Activated CD4-positive, alpha-beta T cell treated with anti-CD3 and anti-CD28 coated beads, Interleukin-2, Interleukin-6, amounts not matched to agents 100 ng/mL and 50 ng/mL, durations not matched to agents 16 hours and 8 hours (primary cell): ENCODE measurements at regions not wholly inside any gene's neighbourhood (a gene's known extent, or its start where the extent isn't known, plus 50 kb on each side); places are given as distances from the start of the nearest gene placed in this dataset.

Experiments
- DNase-seq: peaks from one replicate; pipeline ENCODE4 v3.0.0-alpha.2; 2020

DNA sequence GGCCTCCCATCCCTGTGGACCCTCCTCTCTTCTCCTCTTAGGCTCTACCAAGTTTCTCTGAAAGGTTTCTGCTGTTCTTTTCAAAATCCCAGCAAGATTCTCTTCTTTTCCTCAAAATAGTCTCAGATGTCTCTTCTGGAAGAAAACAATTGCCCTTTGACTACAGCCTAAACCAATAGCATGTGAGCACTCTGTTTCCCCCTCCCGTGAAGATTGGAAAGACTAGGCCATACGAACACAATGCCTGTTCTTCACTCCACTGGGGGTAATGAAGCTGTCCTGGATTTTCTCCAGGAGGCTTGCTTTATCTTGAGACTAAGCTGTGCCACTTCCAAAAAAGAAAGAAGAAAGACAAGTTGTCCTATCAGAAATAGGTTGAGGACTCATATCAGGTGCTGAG is 178.7 kb upstream of the MCTP2 start:
- DNase-seq: no peak

DNA sequence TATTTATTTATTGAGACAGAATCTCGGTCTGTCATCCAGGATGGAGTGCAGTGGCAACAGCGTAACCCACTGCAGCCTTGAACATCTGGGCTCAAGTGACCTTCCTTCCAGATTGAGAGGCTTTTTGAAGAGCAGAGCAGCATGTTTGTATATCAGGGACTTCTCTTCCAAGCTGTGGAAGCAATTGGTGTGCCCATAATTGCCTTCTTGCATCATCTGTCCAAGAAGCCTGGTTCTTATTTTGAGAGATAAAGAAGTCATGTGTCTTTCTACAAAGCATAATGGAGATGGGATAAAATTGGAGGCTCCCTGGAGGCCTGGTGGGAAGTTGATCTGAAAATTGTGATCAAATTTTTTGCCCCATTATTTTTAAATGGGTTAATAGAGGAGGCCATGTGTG is 183.8 kb upstream of the MCTP2 start:
- no peak for DNase-seq

DNA sequence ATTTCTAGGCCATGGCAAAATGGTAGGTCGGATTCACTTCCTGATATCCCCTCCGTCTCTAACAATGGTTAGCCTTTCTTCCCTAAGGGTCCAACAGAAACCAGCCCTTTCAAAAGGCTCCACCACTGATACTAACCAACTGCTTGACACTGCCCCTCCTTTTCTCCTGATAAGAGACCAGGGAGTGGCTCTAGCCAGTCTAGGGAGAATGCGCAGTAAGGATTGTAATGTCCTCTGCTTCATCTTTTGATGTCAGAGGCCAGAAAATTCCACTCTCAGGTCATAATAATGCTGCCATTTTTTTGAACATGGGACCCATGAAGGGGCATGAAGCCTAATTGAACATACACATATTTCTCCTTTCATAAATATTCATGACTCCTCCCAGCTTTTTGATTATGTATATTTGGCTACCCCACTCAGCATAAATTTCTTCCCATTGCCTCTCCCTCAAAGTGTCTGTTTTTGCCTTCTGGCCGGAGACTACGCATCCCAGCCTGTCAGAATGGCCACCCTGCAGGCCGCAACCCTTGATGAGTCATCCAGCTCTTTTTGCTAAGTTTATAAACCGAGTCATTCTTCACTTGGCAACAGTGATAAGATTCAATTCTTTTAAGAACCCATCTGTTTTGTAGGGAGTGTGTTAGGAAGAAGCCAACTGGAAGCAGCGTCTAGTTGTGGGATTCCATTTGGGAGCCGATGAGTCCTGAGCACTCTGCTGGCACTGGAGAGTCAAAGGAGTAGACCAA is 189.0 kb upstream of the MCTP2 start:
- no peak for DNase-seq

DNA sequence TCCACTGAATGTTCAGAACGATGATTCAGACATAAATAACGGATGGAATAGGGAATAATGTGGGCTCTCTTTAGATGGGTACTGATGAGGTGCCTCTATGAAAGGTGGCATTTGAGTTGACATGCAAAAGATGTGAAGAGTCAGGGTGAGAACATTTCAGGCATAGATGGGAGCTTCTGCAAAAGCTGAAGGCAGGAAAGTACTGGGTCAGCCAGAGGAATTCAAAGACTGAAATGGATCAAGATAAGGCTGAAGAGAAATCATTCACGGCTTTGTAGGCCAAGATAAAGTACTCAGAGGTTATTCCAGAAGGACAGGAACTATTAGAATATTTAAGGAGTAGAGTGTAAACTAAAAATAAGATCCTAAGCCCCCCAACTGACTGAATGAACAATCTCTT is 189.6 kb upstream of the MCTP2 start:
- DNase-seq: no peak

DNA sequence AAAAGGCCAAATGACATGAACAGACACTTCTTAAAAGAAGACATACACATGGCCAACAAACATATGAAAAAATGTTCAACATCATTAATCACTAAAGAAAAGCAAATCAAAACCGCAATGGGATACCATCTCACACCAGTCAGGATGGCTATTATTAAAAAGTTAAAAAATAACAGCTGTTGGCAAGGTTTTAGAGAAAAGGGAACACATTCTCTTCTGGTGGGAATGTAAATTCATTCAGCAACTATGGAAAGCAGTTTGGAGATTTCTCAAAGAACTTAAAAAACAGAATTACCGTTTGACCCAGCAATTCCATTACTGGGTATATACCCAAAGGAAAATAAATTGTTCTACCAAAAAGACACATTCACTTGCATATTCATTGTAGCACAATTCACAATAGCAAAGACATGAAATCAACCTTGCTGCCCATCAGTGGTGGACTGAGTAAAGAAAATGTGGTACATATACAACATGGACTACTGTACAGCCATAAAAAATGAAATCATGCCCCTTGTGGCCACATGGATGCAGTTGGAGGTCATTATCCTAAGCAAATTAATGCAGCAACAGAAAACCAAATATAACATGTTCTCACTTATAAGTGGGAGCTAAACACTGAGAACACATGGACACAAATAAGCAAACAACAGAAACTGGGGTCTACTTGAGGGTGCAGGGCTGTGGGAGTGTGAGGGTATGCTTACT is 190.7 kb upstream of the MCTP2 start:
- no peak for DNase-seq

DNA sequence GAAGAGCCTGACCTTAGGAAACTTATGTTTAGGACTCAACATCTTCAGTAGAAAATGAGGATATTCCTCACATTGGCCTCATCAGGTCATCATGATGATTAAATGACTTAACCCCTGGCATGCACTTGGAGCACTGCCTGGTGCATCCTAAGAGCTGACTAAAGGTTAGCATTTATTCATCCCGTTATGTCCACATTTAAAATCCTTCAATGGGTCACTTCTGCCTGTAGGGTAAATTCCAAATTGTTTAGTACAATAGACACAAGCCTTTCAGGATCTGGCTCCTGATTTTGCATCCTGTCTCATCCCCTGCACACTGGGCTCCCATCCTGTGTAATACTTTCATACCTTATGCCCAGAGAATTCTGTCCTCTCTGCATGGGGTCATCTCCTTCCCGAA is 195.2 kb upstream of the MCTP2 start:
- no peak for DNase-seq

DNA sequence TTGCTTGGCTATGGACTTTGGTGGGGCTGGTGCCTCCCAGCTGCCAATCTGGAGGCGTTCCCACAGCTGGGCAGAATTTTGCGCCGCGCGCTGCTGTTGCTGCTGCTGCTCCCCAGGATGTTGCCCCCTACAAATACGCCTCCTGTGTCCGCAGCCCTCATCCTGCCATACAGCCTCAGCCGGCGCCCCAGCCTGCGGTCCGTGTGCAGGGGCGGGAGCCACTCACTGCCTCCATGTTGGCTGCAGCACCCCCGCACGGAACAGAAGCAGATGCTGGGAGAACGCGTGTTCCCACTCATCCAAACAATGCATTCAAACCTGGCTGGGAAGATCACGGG is 197.7 kb upstream of the MCTP2 start:
- no peak for DNase-seq

DNA sequence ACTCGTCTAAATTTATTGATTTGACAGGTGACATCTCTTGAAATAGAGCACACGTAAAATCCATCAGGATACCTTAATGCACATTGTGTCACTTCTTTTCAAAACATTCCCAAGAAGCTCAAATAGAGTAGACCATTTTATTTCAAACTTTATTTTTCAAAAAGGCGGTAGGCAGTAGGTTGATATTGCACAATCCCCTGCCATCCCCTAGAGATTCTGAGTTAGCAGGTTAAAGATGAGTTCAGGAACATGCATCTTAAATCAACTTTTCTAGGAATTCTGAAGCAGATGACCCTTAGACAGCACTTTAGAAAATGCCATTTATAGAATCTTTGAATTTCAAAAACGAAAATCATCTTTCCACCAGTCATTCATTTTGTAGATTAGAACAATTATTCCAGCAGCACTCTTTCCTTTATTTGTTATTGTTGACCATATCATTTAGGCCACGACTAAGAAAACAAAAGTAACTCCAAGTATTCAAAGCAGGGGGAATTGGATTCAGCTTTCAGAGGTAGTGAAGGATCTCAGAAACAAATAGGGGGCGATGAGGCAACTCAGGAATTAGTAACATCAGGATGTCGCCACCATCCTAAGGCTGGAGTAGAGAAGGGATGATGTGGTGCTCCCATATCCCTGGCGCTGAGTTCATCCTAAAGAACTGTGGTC is 198.2 kb upstream of the MCTP2 start:
- DNase-seq: no peak

DNA sequence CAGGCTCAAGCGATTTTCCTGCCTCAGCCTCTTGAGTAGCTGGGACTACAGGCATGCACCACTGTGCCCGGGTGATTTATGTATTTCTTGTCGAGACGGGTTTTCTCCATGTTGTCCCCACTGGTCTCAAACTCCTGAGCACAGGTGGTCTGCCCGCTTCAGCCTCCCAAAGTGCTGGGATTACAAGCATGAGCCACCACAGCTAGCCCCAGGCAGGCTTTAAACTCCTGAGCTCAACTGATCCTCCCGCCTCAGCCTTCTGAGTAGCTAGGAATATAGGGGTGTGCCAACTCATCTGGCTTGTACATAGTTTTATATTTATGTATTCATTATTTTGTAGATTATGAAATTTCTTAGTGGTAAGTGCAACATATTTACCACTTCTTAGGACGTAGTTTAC is 198.8 kb upstream of the MCTP2 start:
- DNase-seq: no peak

DNA sequence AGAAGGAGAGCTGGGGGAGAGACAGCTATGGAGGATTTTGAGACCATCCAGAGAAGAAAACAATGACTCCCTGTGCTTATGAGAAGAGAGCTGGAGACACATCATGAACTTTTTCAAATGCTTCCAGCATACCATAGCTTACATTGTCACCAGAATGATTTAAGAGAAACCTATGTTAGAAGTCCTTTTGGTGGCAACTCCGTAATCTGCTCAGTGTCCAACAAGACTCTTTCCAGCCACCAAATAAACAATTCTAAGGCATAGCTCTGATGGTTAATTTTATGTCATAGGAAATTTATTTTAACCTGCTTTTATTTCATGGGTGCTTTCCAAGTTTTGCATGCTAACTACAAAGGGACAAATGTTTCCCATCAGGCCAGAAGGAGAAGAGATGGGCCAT is 200.3 kb upstream of the MCTP2 start:
- no peak for DNase-seq

DNA sequence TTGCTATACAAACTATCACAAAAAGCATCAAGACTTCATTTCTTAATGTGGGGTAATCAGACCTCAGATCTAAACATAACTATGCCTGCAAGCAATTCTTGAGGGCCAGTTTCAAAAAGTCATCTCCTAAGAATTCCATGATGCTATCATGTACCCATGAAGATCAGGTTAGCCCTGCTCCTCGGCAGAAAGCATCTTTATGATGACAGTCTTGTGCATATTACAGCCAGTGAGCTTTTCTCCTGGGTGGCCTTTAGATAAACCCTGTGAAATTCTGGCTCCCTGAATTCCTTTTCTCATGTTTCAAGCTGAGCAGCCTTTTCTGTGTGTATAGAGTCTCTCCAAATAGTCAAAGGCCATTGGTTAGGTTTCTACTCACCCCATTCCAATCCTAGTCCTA is 201.9 kb upstream of the MCTP2 start:
- DNase-seq: no peak

DNA sequence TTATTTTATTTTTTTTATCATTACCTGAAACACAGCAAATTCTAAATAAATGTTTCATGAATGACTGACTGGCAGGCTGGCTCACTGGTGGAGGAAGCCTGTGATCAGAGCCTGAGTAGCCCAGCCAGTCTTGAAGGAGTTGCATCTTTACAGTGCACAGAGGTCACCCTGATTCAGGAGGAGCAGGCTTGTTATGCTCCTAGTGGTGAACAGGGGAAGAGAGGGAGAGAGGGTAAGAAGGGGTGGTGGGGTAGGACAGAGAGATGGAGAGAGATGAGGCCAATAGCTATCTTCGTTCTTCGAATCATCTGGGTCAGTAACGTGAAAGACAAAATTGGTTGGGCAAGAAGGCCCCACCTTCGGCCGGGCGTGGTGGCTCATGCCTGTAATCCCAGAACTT is 202.6 kb upstream of the MCTP2 start:
- no peak for DNase-seq

DNA sequence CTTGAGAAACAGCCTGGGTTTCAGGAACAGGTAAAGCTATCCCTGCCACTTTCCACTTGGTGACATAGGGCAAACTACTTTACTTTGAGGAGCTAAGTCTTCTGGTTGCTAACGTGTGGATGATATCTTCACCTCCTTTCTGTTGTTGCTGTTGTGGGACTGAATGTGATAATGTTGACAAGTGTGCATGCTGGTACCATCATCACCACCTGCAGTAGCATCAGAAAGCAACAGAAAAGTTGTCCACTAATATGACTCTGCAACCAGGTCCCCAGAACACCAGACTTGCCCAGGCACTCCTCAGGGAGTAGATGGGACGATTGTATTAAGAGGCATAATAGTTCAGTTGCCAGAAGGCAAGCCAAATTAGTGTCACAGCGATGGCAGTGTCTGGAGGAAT is 203.2 kb upstream of the MCTP2 start:
- DNase-seq: no peak

DNA sequence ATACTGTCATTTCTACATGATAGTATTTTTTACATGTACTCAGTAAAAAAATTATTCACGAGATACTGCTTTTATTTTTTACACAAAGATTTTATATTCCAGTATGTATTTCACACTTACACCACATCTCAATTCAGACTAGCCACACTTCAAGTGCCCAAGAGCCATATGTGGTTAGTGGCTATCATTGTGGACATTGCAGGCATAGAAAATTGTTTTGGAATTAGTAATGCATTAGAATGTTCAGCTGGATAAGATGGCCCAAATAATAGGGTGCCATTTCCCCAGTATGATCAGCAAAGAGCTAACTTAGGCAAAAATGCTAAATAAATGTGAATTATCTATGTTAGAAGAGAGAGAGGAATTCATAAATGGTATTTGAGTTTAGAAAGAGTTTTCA is 203.8 kb upstream of the MCTP2 start:
- DNase-seq: no peak

DNA sequence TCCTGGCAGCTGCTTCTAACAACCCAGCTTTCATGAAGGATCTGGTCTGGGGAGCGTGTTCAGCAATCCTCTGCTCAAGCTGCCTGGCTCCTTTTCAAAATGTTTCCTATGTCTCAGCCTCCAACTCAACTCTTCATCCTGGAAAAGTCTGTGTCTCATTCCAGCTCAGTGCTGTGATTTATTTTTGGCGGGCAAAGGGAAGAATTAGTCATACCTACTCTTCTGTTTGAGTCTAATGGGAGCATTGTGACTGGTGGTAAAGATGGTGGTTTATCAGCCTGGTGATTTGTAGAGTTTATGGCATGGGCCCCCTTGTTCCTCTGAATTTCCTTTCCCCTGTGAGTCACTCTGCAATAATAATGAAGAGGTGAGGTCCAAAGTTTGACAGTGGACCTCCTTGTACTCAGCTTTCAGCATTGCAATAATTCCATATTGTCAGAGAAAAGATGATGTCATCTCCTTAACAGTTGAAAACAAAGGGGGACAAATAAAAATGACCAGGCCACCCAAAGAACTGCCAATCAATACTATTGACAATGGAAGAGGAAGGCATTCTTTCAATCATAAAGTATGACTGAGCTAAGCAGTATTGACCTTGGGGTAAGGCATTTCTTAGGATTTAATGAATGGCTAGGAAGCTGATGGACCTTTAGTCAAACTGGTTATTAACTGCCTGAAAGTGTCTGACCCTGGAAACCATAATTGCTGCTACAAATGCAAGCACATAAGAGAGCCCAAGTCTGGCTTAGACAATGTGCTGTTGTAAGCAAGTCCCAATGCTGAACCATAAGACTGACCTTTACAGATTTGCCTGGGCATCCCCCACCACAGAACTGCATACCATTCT is 204.7 kb upstream of the MCTP2 start:
- DNase-seq: no peak

DNA sequence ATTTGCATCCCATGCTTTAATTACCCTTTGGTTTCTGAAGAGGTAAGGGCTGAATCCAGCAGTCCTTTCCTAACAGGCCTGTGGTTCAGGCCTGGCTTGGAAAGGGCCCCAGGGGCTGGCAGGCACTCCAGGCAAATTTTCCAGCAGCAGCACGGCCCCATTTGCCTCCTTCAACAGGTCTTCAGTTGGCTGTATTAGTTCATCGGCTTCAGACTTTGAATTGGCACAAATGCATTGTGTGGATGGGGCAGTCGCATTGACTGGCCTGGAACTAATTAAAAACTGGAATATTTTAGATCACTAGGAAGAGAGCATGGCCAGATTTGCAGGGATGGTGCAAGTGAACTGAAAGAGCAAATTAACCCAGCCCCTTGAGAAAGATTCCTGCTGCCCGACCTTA is 207.8 kb upstream of the MCTP2 start:
- DNase-seq: no peak

DNA sequence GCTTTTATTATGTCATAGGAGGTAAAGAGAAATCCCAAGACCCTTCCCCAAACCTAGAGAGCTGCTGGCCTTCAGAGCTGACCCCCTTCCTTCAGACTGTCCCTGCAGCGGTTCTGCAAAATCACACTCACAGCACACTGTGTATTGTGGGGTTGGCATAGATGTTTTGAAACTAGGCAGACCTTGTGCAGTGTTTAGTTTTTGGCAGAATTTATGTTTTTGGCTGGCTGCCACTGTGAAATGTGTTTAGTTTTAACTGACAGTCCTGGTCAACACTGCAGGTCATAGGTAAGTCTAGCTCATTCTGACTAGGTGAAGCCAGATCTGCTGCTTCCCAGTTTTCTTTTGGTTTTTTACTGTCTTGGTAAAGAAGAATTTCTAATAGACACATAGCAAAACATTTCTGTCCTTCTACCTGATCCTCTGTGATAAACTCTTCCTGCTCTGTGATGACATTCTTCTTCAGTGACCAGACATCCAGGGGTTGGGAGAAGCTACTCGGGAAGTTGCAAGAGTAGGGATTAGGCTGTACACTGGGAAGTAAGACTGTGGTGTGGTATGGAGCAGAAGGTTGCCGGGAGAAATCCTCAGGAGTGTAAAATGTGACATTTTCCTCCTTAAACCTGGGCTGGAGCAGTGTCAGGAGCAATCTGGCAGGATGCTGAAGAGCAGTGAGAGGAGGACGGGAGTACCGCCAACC is 209.6 kb upstream of the MCTP2 start:
- DNase-seq: no peak

DNA sequence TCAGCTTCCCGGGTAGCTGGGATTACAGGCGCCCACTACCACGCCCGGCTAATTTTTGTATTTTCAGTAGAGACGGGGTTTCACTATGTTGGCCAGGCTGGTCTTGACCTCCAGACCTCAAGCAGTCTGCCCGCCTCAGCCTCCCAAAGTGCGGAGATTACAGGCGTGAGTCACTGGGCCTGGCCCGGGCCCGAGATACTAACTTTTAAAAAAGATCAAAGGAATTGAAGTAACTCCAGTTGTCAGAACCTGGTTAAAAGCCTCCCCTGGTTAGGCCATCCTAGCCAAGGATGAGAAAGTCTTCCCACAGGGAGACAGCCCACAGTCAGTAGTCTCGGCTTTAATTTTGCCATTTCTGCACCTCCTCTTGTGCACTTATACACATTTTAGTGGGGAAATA is 212.3 kb upstream of the MCTP2 start:
- no peak for DNase-seq

DNA sequence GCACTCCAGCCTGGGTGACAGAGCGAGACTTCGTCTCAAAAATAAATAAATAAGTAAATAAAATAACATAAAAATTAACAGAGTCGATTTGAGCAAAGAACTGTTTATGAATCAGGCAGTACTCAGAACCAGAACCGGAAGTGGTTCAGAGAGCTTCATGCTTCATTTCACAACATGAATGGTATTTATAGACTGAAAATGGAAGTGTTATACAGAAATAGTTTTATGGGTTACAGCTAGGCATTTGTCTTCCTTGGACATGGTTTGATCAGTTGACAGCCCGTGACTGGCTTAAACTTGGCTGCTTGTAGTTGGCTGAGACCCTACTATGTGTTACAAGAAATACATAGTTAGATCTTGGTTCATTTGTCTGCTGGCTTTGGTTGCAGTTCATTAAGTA is 216.0 kb upstream of the MCTP2 start:
- no peak for DNase-seq

DNA sequence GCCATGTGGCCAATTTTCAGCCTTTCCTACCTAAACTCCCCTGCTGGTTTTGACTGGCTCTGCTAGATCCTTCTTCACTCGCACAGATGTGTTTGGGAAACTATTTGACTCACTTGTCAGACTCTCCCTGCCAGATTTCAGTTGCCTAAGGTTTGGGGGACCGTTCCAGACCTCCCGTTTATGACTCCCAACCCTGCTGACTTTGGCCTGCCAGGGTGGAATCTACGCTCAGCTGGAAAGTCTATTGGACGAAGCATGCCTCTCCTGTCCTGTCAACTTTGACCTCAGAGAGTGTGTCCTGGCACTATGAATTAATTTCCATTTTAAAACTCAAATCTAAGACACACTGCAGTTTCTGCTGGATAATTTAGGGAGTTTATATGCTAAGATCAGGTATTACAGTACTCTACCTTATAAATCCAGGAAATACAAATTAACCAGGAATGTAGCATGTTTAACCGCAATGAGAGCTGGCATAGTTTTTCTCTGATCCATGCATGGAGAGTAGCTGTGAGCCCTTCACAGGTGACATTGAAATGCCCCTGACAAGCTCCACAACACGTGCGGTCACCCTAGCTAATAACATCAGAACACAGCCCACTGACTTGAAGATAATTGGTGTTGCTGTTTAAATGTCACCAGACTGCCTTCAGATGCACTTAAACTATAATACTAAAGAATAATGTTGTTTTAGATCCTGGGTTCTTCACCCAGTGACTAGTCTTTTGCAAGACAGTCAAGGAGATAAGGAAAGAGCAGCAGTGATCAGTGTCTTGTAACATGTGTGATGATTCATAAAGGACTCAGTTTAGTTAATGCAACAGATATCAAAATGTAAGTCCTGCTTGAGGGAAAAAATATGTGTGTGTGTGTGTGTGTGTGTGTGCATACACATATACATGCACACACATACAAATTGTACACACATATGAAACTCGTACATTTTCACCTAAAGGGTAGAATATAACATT is 223.0 kb upstream of the MCTP2 start:
- no peak for DNase-seq

DNA sequence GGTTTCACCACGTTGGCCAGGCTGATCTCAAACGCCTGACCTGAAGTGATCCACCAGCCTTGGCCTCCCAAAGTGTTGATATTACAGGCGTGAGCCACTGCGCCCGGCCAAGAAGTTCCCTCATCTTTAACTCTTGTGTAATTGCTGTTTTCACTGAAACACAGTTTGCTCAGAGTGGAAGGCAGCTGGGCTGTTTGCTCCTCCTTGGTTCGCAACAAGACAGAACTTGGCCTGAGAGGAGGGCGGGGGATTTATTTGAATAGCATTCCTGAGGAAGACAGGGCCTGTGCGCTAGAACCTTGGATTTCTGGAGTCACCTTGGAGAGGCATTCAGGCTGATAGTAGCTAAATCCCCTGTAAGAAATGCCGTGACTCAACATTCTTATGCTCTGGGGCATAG is 226.7 kb upstream of the MCTP2 start:
- DNase-seq: no peak

DNA sequence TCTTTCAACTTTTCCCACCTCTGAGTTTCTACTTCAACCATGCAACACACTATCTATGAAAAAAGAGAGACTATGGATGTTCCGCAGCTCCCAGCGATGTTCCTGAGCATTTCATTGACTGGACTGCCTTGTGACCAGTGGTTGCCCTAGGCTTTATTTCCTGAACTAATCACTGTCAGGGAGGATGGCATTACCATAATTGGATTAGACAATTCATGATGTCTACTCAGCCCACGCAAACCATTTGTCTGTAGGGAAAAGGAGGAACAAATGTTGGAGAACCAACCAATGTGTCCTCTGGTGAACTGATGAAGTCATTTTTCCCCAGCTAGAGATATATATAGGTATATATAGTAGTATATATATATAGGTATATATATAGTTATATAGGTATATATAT is 229.3 kb upstream of the MCTP2 start:
- no peak for DNase-seq
